GM06990 (cell line): ENCODE measurements at regions not wholly inside any gene's neighbourhood (a gene's known extent, or its start where the extent isn't known, plus 50 kb on each side); places are given as distances from the start of the nearest gene placed in this dataset.

Source experiments
- DNase-seq: peaks from one replicate; pipeline ENCODE4 v3.0.0-alpha.2; 2011; ENCODE audit not compliant: insufficient read length; ENCODE audit errors: extremely low read depth
- H3K27me3 ChIP-seq: replicated peaks from 2 replicates; pipeline ENCODE4 v1.6.0; 2011; ENCODE audit warnings: low read length; ENCODE audit not compliant: control insufficient read depth, insufficient read depth
- H3K36me3 ChIP-seq: 2 replicates; pipeline ENCODE4 v1.5.1; 2011; ENCODE audit warnings: low read length; ENCODE audit not compliant: control insufficient read depth, insufficient read depth
- H3K4me3 ChIP-seq: replicated peaks from 2 replicates; pipeline ENCODE4 v1.5.1; 2011; ENCODE audit warnings: low read depth, mild to moderate bottlenecking, control low read depth, low read length
- CTCF ChIP-seq: IDR thresholded peaks from 2 replicates; pipeline ENCODE4 v1.5.1; 2011; ENCODE audit warnings: low read length, control low read depth, mild to moderate bottlenecking, inconsistent platforms; ENCODE audit not compliant: insufficient read depth, poor library complexity, severe bottlenecking

GRCh38 chr10:8556321-8556720 lies 501.8 kb downstream of the GATA3 start:
- Histone ChIP-seq H3K27me3 (no peaks in the 10 kb centered on the region), H3K36me3 (no peaks in the 10 kb centered on the region), H3K4me3 (no peak overlapping the region)
- DNase-seq, result no peak
- no peak for TF ChIP-seq CTCF

DNA sequence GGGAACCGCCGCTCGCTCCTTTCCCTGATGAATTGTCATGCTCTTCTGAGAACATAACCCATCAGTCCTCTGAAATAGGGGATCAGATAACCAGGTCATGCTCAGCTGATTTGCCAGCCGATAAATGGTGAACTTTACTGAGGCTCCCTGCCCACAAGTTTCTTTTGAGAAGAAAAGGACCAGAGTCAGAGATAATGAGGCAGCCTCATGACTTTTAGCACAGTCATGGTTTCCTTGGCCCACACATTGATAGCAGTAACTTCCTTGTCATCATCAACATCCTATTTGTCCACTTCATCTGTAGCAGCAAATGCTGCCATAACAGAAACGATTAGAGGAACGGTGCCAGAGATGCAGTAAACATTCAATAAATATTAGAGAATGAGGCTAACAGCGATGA lies 509.0 kb downstream of the GATA3 start:
- Histone ChIP-seq H3K36me3 (no peaks in the 10 kb centered on the region), H3K27me3 (no peaks in the 10 kb centered on the region), H3K4me3 (no peak overlapping the region)
- TF ChIP-seq CTCF, result no peak
- no peak for DNase-seq

DNA sequence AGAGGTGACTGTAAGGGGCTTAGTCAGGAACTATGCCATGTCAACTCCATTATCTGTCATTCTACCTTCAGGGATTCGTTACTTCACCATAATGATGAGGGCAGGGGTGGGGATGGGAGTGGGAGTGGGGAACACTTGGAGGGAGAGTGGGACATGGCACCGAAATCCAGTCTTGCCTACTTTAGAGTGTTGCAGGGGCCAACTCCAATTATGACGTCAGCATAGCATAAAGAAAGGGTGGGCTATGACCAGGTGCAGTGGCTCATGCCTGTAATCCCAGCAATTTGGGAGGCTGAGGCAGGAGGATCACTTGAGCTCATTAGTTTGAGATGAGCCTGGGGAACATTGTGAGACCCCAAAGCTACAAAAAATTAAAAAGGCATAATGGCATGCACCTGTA lies 512.2 kb downstream of the GATA3 start:
- Histone ChIP-seq H3K36me3 (no peaks in the 10 kb centered on the region), H3K4me3 (no peak overlapping the region), H3K27me3 (no peaks in the 10 kb centered on the region)
- no peak for TF ChIP-seq CTCF
- no peak for DNase-seq

- no peaks in the 10 kb centered on the region for H3K36me3 ChIP-seq
- no peak overlapping the region for H3K4me3 ChIP-seq
- no peak for DNase-seq
- no peak for TF ChIP-seq CTCF
- H3K27me3 ChIP-seq, result no peaks in the 10 kb centered on the region
These were observed 513.9 kb downstream of the GATA3 start for GRCh38 chr10:8568401-8568800.

GRCh38 chr10:8575620-8576019 lies 521.1 kb downstream of the GATA3 start:
- DNase-seq, result no peak
- Histone ChIP-seq H3K36me3 (no peaks in the 10 kb centered on the region), H3K27me3 (no peaks in the 10 kb centered on the region), H3K4me3 (no peak overlapping the region)
- no peak for TF ChIP-seq CTCF

DNA sequence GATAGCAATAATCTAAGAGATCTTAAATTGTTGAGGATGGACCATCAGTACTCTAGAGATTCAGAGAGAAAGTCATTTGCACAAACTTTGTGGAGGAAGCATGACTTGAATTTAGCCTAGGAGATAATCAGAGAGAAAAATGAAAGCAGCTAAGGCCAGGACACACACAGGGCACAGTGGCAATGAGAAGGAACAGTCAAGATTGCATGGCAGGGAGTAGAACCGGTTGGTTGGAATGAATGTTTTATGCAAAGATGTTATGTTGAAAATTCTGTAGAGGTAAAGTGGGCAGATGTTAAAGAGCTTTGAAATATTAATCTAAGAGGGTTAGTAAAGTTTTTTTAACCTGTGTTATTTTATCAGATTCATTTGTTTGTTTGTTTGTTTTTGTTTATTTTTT lies 521.8 kb downstream of the GATA3 start:
- TF ChIP-seq CTCF, result no peak
- Histone ChIP-seq H3K27me3 (no peaks in the 10 kb centered on the region), H3K4me3 (no peak overlapping the region), H3K36me3 (no peaks in the 10 kb centered on the region)
- DNase-seq, result no peak
